Hepatocyte (in vitro differentiated cells): ENCODE measurements at regions not wholly inside any gene's neighbourhood (a gene's known extent, or its start where the extent isn't known, plus 50 kb on each side); places are given as distances from the start of the nearest gene placed in this dataset.

ENCODE experiments used
- EZH2 ChIP-seq: fragments of 200-600 bp; sonication (generic); IDR thresholded peaks from 2 replicates; pipeline ENCODE4 v1.6.1; 2016; ENCODE audit warnings: antibody characterized with exemption, mild to moderate bottlenecking, borderline replicate concordance
- TF ChIP-seq, protein P1 (sequence below): fragments of 200-600 bp; sonication (generic); IDR thresholded peaks from 2 replicates; pipeline ENCODE4 v1.5.1; 2016; ENCODE audit warnings: antibody characterized with exemption, mild to moderate bottlenecking; ENCODE audit not compliant: poor library complexity

DNA sequence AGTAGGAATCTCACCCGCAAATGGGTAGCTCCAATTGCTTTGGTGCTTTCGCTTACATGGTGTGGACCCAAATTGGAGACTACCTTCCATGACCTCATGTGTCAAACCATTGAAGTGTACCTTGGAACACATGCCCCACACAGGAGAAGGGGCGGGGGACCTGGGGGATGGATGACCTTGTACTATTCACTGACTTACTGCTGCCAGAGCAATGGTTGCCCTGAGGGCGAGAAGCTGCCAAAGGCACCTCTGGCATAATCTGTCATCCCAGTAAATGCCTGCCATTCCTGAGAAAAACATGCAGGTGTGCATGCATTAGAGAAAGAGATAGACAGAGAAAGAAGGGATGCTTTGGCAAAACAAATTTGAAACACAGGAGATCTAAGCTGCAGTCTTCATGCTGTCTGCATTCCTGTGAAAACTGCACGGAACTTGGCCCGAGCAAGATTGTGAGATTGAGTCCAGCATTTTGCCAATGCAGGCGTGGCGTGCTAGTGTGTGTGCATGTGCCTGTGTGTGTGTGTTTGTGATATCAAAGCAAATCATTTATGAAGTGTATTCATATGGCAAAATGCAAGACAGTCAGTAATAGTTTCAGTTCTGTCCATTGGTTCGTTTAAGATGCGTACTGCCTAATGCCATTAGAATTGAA lies 219.5 kb upstream of the MDFIC2 start:
- TF ChIP-seq, protein P1, sequence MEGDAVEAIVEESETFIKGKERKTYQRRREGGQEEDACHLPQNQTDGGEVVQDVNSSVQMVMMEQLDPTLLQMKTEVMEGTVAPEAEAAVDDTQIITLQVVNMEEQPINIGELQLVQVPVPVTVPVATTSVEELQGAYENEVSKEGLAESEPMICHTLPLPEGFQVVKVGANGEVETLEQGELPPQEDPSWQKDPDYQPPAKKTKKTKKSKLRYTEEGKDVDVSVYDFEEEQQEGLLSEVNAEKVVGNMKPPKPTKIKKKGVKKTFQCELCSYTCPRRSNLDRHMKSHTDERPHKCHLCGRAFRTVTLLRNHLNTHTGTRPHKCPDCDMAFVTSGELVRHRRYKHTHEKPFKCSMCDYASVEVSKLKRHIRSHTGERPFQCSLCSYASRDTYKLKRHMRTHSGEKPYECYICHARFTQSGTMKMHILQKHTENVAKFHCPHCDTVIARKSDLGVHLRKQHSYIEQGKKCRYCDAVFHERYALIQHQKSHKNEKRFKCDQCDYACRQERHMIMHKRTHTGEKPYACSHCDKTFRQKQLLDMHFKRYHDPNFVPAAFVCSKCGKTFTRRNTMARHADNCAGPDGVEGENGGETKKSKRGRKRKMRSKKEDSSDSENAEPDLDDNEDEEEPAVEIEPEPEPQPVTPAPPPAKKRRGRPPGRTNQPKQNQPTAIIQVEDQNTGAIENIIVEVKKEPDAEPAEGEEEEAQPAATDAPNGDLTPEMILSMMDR, result no peak
- TF ChIP-seq EZH2, result no peak
